Keratinocyte (primary cell): ENCODE measurements at regions not wholly inside any gene's neighbourhood (a gene's known extent, or its start where the extent isn't known, plus 50 kb on each side); places are given as distances from the start of the nearest gene placed in this dataset.

Experiments
- EZH2 ChIP-seq: IDR thresholded peaks from one replicate; pipeline ENCODE4 v1.6.1; 2012; ENCODE audit warnings: inconsistent platforms, mild to moderate bottlenecking, low read length, moderate library complexity
- TF ChIP-seq, protein P1 (sequence below), 3 experiments: IDR thresholded peaks in 1 of 3; conservative IDR thresholded peaks in 1 of 3; optimal IDR thresholded peaks in 1 of 3; 2 replicates in 2 of 3; 3 replicates in 1 of 3; pipeline versions ENCODE3 to v1.5.1; 2011; ENCODE audit warnings: low read length in 3 of 3, mild to moderate bottlenecking in 3 of 3, moderate library complexity in 2 of 3, control low read depth in 1 of 3, inconsistent platforms in 1 of 3; ENCODE audit not compliant: insufficient read depth in 2 of 3; ENCODE audit errors: extremely low read depth in 1 of 3

DNA sequence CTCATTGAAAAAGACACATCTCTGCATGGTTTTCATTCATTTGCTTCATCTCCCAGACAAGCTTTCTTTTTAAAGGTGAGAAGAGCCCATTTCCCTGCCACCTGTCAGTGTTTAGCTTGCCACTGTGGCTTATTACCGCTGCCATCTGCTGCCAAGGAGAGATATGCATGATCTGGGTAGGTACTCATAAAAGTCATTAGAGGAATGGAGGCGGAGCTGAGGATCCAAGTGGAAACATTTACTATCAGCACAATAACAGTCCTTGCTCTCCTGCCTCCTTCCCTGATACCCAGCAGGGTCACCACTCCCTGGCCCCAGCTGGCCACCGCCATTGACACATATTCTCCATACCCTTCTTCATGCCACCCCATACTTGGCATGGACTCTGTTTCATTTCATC is 390.4 kb downstream of the TSN start:
- TF ChIP-seq, protein P1, sequence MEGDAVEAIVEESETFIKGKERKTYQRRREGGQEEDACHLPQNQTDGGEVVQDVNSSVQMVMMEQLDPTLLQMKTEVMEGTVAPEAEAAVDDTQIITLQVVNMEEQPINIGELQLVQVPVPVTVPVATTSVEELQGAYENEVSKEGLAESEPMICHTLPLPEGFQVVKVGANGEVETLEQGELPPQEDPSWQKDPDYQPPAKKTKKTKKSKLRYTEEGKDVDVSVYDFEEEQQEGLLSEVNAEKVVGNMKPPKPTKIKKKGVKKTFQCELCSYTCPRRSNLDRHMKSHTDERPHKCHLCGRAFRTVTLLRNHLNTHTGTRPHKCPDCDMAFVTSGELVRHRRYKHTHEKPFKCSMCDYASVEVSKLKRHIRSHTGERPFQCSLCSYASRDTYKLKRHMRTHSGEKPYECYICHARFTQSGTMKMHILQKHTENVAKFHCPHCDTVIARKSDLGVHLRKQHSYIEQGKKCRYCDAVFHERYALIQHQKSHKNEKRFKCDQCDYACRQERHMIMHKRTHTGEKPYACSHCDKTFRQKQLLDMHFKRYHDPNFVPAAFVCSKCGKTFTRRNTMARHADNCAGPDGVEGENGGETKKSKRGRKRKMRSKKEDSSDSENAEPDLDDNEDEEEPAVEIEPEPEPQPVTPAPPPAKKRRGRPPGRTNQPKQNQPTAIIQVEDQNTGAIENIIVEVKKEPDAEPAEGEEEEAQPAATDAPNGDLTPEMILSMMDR (optimal IDR thresholded peaks at IDR 0.05 in 1 of 3, IDR thresholded peaks at IDR 0.05 in 1 of 3, conservative IDR thresholded peaks at IDR 0.05 in 1 of 3; ENCODE audit: extremely low read depth in 1 of 3, insufficient read depth in 2 of 3, low read length in 3 of 3) = no peak
- TF ChIP-seq EZH2 = no peak
